Tibial nerve (tissue), 4 donors: ENCODE measurements at regions not wholly inside any gene's neighbourhood (a gene's known extent, or its start where the extent isn't known, plus 50 kb on each side); places are given as distances from the start of the nearest gene placed in this dataset.

Experiments
- EP300 ChIP-seq, 2 donors: sonication (generic); formaldehyde crosslinking; IDR thresholded peaks; one replicate each; pipeline ENCODE4 v1.6.1; 2017; ENCODE audit warnings: antibody characterized with exemption in 2 of 2, mild to moderate bottlenecking in 1 of 2
- POLR2A ChIP-seq, 2 donors: fragments of 450-650 bp; IDR thresholded peaks; one replicate each; pipeline ENCODE4 v1.6.1; 2017; ENCODE audit warnings: antibody characterized with exemption in 2 of 2, mild to moderate bottlenecking in 2 of 2, moderate library complexity in 2 of 2
- TF ChIP-seq, protein P1 (sequence below), 5 experiments: fragments of 200-600 bp in 3 of 5; fragments of 450-650 bp in 2 of 5; sonication (generic) in 3 of 5; IDR thresholded peaks; one replicate each; pipeline ENCODE4 v1.5.1; 2016 to 2019; ENCODE audit warnings: antibody characterized with exemption in 5 of 5, mild to moderate bottlenecking in 3 of 5, moderate library complexity in 2 of 5

DNA sequence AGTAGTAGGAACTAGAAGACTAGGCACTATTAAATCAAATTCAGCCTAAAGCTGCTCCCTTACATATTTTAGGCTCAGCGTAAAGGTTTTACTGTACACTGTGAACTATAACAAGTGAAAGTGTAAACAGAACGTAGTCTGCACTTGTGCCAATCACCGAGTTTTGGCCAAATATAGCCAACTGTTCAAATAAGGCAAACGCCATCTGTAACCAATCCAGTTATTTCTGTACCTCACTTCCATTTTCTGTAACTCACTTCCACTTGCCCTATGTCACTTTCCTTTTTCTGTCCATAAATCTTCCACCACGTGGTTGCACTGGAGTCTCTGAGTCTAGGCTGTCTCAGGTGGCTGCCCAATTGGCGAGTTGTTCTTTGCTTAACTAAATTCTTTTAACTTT lies 2132.2 kb downstream of the LRRC4C start:
- TF ChIP-seq, protein P1, sequence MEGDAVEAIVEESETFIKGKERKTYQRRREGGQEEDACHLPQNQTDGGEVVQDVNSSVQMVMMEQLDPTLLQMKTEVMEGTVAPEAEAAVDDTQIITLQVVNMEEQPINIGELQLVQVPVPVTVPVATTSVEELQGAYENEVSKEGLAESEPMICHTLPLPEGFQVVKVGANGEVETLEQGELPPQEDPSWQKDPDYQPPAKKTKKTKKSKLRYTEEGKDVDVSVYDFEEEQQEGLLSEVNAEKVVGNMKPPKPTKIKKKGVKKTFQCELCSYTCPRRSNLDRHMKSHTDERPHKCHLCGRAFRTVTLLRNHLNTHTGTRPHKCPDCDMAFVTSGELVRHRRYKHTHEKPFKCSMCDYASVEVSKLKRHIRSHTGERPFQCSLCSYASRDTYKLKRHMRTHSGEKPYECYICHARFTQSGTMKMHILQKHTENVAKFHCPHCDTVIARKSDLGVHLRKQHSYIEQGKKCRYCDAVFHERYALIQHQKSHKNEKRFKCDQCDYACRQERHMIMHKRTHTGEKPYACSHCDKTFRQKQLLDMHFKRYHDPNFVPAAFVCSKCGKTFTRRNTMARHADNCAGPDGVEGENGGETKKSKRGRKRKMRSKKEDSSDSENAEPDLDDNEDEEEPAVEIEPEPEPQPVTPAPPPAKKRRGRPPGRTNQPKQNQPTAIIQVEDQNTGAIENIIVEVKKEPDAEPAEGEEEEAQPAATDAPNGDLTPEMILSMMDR (IDR thresholded peaks at IDR 0.05), result no peak
- TF ChIP-seq POLR2A (IDR thresholded peaks at IDR 0.05) (no peak), EP300 (IDR thresholded peaks at IDR 0.05) (no peak)
